CD1c-positive myeloid dendritic cell (primary cell): ENCODE measurements at regions not wholly inside any gene's neighbourhood (a gene's known extent, or its start where the extent isn't known, plus 50 kb on each side); places are given as distances from the start of the nearest gene placed in this dataset.
A peak's percentile ranks its signal among the peaks of the same experiment; 100 is the strongest.
"Not testable (repeated sequence)": the region's sequence is repeated elsewhere in the genome, so short reads cannot be mapped to it uniquely, and the experiment has no call there.

ENCODE experiments used
- DNase-seq: peaks from one replicate; pipeline ENCODE4 v3.0.0-alpha.2; 2016; ENCODE audit errors: extremely low spot score

DNA sequence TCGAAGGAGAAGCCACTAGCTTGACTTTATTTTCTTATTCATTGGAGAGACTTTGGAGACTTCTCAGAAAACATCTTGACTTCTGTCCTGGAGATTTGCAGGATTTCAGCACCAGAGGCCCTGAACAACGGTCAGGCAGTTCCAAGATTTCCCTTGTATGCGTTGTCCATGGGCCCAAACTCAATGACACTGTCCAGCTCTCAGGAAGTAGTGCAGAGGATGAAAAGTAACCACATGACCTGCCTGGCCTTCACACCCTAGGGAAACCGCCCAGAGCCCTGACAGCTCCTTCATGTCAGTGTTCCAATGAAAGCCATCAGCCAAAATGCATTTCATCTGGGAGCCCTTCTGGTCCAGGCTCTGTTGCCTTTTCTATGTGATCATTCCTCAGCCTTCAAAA is 214.1 kb downstream of the BLID start:
- no peak for DNase-seq

DNA sequence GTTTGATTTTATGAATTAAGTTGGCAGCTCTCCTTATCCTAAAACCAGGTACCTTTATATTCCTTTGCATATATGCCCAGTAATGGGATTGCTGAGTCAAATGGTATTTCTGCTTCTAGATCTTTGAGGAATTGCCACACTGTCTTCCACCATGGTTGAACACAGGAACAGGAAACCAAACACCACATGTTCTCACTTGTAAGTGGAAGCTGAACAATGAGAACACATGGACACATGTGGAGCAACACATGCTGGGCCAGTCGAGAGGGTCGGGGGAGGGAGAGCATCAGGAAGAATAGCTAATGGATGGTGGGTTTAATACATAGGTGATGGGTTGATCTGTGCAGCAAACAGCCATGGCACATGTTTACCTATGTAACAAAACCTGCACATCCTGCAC is 214.6 kb downstream of the BLID start:
- DNase-seq = not testable (repeated sequence)

DNA sequence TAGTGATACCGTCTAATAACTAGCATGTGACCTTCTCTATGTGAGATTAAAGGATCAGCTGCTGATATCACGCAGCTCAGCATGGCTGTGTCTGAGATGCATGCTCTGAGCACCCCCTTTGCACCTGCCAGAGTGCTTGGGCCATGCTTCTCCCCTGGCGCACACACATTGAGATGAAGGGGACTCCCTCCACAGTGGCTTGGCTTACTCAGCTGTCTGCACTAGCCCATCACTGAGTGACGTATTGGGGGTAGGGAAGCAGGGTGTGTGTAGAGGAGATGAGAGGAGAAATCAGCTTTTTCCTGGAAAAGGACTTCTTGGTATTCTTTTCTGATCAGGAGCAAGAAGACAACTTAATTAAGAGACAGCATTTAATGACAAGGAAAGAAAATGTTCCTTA is 216.5 kb downstream of the BLID start:
- no peak for DNase-seq

DNA sequence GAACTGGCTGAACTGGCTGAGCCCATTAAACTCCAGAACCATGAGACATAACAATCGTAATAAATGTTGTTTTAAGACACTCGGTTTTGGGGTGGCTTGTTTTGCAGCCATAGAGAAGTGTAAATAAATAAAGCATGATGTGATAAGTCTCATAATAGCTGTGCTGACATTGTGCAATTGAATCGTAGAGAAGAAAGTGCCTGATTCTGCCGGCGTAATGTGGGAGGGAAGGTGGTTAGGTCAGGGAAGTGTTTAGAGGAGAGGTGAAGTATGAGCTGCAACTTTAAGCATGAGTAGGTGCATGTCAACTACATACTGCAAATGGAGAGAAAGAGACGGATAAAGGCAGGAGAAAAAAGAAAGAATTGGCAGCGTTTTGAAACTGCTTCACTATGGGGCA is 217.1 kb downstream of the BLID start:
- peak; percentile 16 for DNase-seq

DNA sequence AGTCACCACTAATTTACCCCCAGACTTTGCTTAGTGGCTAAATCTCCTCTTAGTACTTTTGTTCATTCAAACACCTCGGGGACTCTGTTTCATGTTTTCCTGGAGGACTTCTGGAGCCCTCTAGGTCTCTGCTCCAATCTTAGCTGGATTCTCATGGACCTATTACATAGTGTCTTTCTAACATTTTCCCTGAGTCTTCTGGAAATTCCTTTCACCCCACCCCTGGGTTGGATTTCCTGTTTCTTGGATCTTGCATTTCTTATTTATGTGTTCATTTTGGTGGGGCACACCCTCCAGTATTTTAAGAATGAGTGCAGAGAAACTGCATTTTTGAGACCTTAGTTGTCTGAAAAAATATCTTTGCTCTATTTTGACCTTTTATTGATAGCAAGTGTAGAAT is 220.1 kb downstream of the BLID start:
- no peak for DNase-seq

DNA sequence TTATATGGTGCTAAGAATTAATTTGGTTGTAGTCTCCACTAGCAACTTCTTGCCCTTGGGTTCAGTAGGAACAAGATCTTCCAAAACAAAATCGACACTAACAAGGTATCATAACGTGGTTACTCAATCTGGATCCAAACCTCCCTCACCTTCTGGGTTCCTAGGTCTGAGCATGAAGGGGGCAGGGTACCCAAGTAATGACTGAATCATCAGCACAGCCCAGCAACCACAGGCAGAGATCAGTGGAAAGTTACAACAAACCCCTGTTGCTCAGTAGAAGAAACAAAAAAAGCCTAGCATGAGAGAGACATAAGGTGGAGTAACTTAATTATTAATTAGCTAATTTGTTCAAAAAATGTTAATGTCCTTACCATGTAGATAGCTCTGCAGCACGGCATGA is 221.4 kb downstream of the BLID start:
- no peak for DNase-seq

DNA sequence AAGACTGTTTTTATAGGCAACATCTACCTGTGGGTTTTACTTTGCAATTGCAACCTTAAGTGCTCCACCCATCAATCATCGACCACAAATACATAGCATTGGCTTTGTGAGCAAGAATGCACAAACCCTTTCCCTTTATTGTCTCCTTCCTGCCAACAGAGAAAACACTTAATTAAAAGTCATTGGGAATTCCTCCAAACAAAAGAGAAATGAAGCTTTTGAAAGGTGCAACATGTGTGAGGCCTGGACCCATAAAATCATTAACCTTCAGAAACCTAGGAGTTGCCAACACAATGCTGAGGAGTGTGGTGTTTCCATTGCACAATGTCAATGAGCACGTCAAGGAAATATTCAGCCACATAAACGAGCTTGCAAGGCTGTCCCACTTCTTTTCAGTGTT is 223.2 kb downstream of the BLID start:
- no peak for DNase-seq

DNA sequence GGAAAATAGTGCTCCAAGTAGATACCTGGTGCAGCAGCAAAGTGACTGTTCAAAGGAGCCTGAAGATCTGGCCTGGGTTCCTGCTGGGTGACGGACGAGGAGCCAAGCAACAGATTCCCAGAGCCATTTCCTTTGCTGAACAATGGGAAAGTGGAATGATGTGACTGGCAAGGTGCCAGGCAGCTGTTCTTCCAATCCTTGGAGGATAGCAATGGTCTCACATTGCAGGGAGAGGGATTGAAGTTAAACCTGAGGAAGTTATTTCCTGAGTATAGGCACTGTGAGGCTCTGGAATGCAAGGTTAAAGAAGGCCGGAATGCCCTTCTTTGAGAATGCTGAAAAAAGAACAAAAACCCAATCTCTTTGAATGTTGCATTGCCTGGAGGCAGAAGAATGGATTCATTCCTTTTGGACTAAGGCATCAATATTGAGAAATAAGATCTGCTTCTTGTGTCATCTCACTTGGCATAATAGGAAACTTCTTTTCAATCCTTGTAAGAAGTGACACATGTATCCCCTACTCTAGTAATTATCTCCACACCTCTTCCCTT is 223.8 kb downstream of the BLID start:
- DNase-seq = no peak

DNA sequence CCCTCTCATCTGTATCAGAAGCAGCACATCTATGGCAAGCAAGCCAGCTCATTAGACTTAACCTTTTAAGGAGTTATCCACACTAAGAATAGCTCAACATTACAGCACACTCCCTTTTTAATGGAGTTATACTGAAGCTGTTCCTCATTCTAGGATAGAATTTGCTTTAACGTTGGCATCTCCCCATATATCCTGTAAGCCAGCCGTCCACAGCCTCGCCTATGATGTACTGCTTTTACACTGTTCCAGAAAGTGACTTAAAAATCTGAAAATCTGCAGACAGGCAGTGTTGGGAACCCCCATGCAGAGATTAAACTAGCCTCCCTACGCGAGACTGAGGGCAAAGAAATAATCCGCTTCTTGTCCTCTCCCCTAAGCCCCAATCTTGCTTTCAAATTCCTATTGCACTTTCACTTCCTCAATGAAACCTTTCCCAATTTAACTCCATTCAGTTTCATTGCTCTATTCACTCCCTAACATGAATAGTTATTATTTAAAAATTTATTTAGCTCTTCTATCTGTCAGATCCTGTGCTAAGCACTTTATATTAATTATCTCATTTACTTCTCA is 225.0 kb downstream of the BLID start:
- peak; percentile 54 for DNase-seq

DNA sequence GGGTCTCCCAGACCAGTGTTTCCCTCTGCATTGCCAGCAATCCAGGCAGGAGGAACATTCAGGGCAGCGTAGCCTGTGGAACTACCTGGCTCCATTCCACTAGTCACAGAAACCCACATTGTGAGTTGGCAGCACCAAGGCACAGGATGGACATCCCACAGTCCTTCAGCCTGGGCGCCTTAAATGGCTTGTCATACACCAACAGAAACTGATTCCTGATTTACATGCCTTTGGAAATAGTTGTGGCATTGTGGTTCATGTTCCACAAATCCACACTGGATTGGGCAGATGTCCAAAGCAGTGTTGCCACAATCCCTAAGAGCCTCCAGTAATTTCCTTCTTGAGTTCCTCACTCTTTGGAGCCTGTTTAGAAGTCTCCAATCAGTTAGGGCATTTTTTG is 225.6 kb downstream of the BLID start:
- peak; percentile 26 for DNase-seq

DNA sequence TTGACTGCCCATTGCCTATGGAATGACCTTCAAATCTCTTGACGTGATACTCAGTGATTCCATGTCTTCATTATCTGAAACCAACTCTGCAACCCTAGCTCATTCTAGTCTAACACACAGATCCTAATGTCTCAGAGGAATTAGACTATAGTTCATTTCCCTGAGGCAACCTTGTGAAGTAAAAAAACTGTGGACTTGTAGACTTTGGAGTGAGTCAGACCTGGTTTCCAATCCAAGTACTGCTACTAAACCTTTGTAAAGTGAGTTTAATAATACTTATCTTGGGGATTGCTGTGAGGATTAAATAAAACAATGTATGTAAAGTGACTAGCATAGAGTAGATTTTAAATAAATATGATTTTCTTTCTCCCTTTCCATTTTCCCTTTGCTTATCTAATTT is 226.1 kb downstream of the BLID start:
- no peak for DNase-seq

DNA sequence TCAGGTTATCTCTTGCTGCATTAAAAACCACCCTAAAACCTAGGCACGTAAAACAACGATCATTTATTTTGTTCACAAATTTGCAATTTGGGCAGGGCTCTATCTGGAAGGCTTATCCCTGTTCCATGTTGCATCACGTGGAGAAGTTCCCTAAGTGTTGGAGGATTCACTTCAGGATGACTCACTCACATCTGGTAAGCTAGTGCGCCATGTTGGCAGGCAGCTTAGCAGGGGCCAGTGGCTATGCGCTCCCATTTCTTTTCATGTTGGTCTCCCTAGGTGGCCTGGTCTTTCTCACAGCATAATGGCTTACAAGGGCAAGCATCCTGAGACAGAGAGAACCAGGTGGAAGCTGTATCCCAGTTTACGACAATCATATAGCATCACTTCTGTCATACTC is 226.8 kb downstream of the BLID start:
- peak; percentile 32 for DNase-seq

DNA sequence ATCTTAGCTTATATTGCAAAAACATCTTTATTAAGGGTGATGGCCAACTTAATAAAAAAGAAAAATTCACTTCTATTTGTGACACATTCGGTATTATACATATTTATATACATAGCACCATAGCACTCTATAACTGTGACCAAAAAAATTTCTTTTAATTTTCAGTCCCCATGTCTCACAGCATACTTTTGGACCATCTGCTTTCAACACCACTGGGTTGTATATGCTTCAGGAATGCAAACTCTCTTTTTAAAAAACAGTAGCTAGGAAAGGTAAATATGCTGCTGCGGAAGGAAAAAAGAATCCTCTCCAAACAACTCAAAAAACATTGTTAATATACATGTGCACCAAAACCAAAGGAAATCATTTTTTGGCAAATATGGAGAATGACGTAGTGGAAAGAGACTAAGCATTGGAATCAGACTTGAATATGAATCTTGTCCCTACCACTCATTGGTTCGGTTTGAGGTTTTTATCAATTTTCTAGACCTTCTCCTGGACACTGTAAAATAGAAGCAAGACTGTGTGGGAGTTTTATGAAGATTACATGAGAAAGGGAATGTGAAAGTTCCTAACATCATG is 227.9 kb downstream of the BLID start:
- DNase-seq = no peak

DNA sequence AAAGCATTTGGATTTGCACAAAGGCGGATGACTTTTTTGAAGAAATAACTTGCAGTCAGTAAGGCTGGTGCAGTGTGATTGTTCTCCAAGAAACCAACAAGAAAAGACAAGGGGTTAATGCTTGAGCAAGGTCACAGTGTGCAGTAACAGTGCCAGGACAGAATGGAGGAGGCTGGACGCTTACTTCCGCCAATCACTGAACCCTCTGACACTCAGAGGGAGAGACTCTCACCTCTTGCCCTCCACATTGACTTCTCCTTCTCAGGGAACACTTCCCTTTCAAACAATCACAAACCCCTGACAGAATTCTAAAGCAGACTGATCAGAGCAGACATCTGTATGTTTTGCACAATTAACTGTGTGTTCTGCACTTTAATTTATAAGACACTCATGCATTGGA is 228.4 kb downstream of the BLID start:
- peak; percentile 78 for DNase-seq

DNA sequence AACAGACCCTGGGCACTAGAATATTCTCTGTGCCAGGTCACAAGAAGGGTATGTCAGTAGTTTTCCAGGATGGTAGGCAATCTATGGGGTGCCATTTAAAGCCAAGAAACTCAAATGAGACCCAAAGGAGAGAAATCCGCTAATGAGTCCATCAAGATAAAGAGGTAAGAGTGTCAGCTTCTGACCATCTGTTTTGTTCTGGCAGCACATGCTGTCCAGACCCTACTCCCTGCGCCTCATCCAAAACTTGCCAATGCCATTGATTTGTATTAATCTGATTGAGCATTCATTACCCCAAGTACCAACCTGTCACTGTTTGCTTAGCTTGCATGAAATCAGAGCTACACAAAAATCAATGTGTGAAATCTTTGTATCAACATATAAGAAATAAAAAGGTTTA is 229.0 kb downstream of the BLID start:
- DNase-seq = no peak

DNA sequence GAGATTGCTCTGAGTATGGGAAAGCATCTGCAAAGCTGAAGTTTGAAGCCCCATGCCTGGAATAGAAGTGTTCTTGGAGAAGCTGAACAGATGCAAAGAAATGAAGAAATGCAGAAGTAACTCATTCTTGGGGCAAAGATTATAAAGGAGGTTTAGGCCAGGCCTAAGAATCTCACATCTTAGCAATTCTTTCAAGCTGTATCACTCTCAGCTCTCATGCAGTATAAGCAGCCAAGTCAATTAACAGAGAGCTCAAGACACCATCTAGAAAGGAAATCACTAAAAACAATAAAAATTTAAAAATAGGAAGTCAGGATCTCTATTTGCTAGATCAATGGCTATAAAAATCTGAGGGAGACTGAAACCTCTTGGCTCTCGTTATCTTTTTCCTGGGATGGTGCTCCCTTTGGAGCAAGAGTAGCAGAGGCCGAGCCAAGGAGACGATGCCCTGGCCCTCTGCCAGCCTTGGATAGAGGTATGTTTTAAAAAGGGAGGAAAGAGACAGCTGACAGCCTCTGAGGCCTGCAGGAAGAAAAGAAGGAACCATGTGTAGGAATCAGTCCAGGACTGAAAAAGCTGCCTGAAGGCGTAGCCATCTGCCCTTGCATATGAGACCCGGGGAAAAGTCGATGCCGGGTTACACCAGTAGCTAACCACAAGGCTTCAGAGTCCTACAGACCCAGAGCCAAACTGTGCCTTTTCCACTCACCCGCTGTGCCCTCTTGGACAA is 229.8 kb downstream of the BLID start:
- DNase-seq = peak; percentile 22

DNA sequence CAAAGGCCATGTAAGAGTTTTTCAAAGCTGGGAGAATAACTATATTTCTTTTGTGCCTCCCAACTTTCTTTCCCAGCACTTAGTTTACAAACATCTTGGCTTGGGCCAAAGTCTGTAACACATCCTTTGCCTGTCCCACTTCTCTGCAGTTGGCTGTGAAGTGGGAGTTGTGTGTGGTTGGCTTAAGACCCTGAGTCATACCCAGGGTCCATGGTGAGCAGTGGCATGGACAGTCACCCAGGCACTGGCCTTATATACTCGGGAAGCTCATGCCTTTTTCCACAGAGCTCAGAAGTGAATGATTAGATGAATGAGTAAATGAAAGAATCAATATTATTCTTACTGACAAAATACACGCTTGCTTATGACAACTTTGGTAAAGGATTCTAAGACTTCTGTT is 231.4 kb downstream of the BLID start:
- DNase-seq = no peak

DNA sequence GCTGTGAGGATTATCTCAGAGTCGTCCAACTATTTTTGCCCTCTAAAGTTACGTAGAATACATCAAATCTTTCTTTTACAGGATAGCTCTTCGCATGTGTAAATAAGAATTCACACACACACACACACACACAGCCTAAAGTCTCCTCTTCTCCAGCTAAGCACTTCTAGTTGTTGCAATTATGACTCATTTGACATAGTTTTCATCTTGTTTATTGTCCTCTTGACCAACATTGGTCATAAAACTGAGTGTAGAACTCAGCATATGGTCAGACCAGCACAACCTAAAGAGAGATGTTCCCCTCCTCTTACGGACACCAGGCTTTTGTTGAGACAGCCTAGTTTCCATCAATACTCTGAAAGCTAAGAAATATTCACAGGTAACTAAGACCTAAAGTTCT is 234.2 kb downstream of the BLID start:
- DNase-seq = no peak

DNA sequence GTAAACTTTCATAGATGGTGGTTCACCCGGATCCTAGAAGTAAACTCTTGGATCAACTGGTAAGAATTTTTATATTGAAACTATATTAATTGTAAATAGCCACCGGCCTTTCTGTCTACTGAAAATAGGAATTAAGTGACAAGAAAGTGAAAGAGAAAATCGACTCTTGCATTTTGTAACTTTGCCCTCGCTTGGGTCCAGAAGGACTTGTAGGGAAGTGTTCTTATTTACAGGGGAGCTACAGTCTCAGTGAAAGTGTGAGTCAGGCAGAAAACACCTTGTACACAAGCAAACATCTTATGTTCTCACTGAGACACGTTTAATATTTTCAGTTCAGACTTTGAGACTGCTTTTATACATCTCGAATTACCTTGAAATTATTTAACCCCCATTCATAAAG is 238.9 kb downstream of the BLID start:
- no peak for DNase-seq

DNA sequence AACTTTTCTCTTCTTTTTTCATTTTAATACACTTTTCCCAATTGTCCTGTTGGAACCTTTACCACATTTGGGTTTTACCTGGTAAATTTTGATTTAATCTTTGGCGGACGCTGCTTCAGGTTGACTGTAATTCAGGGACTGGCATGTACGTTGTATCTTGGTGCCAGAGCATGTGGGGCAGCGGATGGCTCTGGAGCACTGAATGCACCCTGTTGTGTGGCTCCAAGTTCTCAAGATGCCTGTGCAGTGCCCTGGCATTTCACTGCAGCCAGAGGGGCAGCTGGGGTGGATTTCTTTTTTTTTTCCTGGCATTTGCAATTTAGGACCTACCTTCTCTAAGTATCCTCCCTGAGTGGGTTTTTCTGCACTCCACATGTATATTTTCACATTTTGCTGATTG is 242.2 kb downstream of the BLID start:
- no peak for DNase-seq

DNA sequence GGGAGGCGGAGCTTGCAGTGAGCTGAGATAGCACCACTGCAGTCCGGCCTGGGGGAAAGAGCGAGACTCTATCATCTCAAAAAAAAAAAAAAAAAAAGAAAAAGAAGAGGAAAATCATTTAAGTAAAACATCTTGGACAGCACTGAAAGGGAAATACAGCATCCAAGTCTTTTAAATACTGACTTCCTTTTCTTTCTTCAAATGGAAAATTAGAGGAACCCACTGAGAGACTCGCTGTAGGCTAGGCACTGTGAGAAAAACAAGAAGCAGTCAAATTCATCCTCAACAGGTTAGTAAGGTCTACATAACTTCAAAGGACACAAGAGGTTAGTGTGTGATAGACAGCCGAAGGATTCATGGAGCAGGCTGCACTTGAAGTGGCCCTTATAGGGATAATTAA is 243.7 kb downstream of the BLID start:
- peak; percentile 13 for DNase-seq

DNA sequence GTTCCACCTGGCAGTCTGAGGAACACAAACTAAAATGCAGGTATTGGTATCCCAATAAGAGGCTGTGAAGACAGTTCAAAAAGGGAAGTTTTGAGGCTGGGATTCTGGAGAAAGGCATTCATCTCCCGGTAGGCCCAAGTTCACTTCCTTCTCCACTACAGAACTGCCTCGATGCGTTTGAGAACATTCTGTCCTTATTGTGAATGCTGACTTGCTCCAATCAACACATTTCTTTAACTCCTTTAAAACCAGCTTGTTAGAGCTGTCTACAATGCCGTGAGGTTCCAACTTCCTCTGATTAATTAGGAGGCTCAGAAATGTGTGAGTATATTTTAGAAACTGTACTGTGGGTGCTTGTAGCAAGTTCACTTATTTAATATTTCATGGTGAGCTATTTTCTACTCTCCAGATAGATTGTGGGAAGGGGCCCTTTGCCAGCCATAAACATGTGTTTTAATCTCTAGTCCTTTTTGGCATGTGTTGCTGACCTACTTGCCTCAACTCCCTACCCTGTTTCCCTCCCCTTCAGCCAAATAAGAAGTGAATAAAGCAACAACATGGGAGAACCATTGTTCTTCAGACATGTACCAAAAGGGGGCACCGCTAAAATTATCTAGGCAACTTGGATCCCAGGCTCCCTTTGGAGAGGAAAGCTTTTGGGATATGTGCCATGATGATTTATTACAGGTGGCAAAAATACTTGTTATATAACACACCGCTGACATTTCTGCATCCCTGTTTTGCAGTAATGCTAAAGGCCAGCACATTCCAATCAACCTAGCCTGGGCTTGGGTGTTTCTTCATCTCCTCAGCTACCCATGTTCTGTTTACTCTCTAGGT is 245.6 kb downstream of the BLID start:
- DNase-seq = peak; percentile 7
